ENCODE measurements at regions not wholly inside any gene's neighbourhood (a gene's known extent, or its start where the extent isn't known, plus 50 kb on each side); places are given as distances from the start of the nearest gene placed in this dataset.

DNA sequence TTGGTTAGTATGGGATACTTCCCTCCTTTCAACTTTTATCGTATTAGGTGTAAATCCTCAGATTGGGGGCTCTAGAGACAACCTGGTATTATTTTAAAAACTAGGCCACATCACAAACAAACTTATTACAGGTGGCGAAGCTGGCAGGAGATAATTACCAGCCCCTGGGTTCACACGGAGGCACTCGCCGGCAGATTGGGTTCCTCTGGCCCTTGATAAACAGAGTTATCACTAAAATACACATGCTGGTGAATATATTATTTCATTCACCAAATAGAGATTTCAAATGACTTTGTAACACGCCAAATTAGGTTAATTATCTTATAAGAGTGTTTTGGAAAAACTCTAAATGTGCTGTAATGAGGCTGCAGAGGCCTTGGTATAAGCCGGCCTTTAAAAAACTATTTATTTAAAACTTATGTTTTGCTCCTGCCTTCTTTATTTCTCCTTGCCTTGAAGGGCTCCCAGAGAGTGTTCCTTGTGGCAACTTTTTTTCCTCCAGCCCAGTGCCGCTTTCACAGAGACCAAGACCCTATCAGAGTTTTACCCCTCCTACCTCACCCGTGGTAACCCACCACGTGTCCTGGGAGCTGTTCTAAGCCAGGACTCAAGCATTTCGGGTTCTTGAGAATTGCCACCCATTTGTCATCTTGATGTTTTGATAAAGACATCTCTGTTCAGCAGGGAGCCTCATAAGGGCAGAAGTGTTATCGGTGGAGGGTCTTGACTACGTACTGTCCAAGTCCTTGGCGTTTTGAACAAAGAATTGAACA is 468.6 kb upstream of the CFAP20DC start:
- H3K27ac ChIP-seq, result no peak overlapping the region
- no peaks in the 10 kb centered on the region for H3K9me2 ChIP-seq (replicated peaks; ENCODE audit: insufficient read depth)
- H3K4me1 ChIP-seq (ENCODE audit: insufficient read depth), result no peaks in the 10 kb centered on the region
- TF ChIP-seq EZH2 (IDR thresholded peaks at IDR 0.05; ENCODE audit: borderline replicate concordance) (no peak), EZH2phosphoT487 (IDR thresholded peaks at IDR 0.05; ENCODE audit: low read depth, severe bottlenecking, unreplicated experiment) (no peak)
- TF ChIP-seq, protein P1, sequence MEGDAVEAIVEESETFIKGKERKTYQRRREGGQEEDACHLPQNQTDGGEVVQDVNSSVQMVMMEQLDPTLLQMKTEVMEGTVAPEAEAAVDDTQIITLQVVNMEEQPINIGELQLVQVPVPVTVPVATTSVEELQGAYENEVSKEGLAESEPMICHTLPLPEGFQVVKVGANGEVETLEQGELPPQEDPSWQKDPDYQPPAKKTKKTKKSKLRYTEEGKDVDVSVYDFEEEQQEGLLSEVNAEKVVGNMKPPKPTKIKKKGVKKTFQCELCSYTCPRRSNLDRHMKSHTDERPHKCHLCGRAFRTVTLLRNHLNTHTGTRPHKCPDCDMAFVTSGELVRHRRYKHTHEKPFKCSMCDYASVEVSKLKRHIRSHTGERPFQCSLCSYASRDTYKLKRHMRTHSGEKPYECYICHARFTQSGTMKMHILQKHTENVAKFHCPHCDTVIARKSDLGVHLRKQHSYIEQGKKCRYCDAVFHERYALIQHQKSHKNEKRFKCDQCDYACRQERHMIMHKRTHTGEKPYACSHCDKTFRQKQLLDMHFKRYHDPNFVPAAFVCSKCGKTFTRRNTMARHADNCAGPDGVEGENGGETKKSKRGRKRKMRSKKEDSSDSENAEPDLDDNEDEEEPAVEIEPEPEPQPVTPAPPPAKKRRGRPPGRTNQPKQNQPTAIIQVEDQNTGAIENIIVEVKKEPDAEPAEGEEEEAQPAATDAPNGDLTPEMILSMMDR (IDR thresholded peaks at IDR 0.05; ENCODE audit: poor library complexity), result no peak
- no peaks in the 10 kb centered on the region for H3K27me3 ChIP-seq
- H2AFZ ChIP-seq, result no peak overlapping the region
- 59% methylated on average over 14 of the region's 14 CpGs for WGBS (ENCODE audit: low lambda C conversion rate, missing lambda C conversion rate)
- H3K4me2 ChIP-seq, result no peak overlapping the region
- H3K9me3 ChIP-seq (ENCODE audit: low read depth), result no peaks in the 10 kb centered on the region
- no peaks in the 10 kb centered on the region for H4K20me1 ChIP-seq (ENCODE audit: insufficient read depth, poor library complexity, severe bottlenecking)
- H3K79me2 ChIP-seq, result no peaks in the 10 kb centered on the region
- no peak for DNase-seq (ENCODE audit: low spot score)
- no peak overlapping the region for H3K4me3 ChIP-seq
- H3K36me3 ChIP-seq (replicated peaks; ENCODE audit: insufficient read depth, low read depth), result no peaks in the 10 kb centered on the region

DNA sequence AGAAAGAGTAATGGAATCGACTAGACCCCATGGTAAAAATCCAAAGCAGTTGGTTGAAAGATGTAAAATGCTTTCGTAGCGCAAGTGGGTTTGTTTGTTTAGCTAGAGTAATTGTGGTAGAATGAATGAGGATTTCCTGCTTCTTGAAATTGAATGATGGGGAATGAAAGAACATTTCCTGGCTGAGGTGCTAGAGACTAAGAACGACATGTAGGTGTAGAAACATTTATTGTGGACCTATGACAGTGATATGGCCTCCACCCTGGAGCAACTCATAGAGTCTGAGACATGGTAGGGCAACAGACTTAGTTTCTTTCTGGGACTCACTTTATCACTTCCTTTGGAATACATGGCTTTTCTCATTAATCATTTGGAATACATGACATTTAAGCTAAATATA is 467.6 kb upstream of the CFAP20DC start:
- TF ChIP-seq, protein P1 (IDR thresholded peaks at IDR 0.05; ENCODE audit: poor library complexity), result no peak
- no peak for TF ChIP-seq EZH2phosphoT487 (IDR thresholded peaks at IDR 0.05; ENCODE audit: low read depth, severe bottlenecking, unreplicated experiment)
- no peak for TF ChIP-seq EZH2 (IDR thresholded peaks at IDR 0.05; ENCODE audit: borderline replicate concordance)

DNA sequence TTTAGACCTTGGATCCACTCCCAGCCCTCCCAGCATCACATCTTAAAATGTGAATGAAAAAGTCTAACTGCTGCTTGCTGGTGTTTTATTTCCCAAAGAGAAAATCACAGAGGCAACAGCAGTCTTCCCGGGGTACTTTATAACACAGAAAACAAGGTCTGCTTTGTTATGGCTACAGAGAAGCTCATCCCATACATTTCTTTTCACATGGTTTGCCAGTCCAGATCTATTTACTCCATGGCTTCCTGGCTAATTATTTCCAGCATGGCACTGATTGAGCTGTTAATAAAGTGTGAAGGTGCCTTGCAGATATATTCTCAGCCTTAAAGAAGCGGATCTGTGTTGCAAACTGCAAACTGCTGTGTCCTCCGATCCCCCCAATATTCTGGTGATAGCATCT is 466.1 kb upstream of the CFAP20DC start:
- Histone ChIP-seq H3K4me3 (no peak overlapping the region), H2AFZ (no peak overlapping the region), H3K79me2 (no peaks in the 10 kb centered on the region), H3K4me2 (no peak overlapping the region), H3K9me3 (ENCODE audit: low read depth) (no peaks in the 10 kb centered on the region), H3K27me3 (no peaks in the 10 kb centered on the region), H3K4me1 (ENCODE audit: insufficient read depth) (no peaks in the 10 kb centered on the region), H3K36me3 (replicated peaks; ENCODE audit: insufficient read depth, low read depth) (no peaks in the 10 kb centered on the region), H3K9me2 (replicated peaks; ENCODE audit: insufficient read depth) (no peaks in the 10 kb centered on the region), H3K27ac (no peak overlapping the region), H4K20me1 (ENCODE audit: insufficient read depth, poor library complexity, severe bottlenecking) (no peaks in the 10 kb centered on the region)
- DNase-seq (ENCODE audit: low spot score), result no peak
- 71% methylated on average over 3 of the region's 3 CpGs for WGBS (ENCODE audit: low lambda C conversion rate, missing lambda C conversion rate)
- TF ChIP-seq, protein P1 (IDR thresholded peaks at IDR 0.05; ENCODE audit: poor library complexity), result no peak
- TF ChIP-seq EZH2 (IDR thresholded peaks at IDR 0.05; ENCODE audit: borderline replicate concordance) (no peak), EZH2phosphoT487 (IDR thresholded peaks at IDR 0.05; ENCODE audit: low read depth, severe bottlenecking, unreplicated experiment) (no peak)

More for the DNA sequence above, 467.6 kb upstream of the CFAP20DC start:
- Histone ChIP-seq H2AFZ (no peak overlapping the region), H3K4me3 (no peak overlapping the region), H3K36me3 (replicated peaks; ENCODE audit: insufficient read depth, low read depth) (no peaks in the 10 kb centered on the region), H3K27ac (no peak overlapping the region), H3K79me2 (no peaks in the 10 kb centered on the region), H3K4me1 (ENCODE audit: insufficient read depth) (no peaks in the 10 kb centered on the region), H3K4me2 (no peak overlapping the region), H3K9me2 (replicated peaks; ENCODE audit: insufficient read depth) (no peaks in the 10 kb centered on the region), H3K27me3 (no peaks in the 10 kb centered on the region), H4K20me1 (ENCODE audit: insufficient read depth, poor library complexity, severe bottlenecking) (no peaks in the 10 kb centered on the region), H3K9me3 (ENCODE audit: low read depth) (no peaks in the 10 kb centered on the region)
- WGBS (ENCODE audit: low lambda C conversion rate, missing lambda C conversion rate), result 82% methylated on average over 4 of the region's 4 CpGs
- no peak for DNase-seq (ENCODE audit: low spot score)

Measured in hepatocyte (in vitro differentiated cells).